GM21381 (cell line): ENCODE measurements at regions not wholly inside any gene's neighbourhood (a gene's known extent, or its start where the extent isn't known, plus 50 kb on each side); places are given as distances from the start of the nearest gene placed in this dataset.

Source experiments
- ATAC-seq: cut with Tn5 transposase; IDR thresholded peaks from one replicate; pipeline ENCODE4 v1.9.1; 2021; ENCODE audit warnings: mild to moderate bottlenecking, moderate library complexity; ENCODE audit not compliant: unreplicated experiment

DNA sequence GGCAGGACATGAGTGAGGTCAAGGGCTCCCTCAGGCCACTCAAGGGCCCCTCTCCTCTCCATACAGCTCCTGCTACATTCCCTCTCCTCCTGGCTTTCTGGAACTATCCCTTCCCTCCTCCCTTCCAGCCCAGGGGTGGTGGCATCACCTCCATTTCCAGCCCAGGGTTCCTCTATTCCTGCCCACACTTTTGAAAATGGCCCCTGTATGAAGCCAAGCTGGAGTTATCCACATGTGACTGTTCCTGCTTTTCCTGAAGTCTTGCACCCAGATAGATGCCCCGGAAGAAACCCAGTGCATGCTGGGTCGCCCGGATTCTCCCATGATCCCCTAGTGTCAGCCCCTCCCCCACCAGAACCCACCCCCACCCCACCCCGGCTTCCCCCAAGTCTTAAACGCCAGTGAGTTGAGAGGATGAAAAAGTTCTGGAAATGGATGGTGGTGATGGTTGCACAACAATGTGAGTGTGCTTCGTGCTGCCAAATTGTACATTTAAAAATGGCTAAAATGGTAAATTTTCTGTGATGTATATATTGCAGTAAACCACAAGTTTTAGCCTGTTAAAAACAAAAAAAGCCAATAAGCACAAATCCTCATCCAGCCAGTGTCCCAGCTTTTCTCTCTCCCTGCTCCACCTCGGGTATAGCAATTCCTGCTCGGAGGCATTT, 136.9 kb downstream of the SCARB1 start:
- no peak for ATAC-seq

DNA sequence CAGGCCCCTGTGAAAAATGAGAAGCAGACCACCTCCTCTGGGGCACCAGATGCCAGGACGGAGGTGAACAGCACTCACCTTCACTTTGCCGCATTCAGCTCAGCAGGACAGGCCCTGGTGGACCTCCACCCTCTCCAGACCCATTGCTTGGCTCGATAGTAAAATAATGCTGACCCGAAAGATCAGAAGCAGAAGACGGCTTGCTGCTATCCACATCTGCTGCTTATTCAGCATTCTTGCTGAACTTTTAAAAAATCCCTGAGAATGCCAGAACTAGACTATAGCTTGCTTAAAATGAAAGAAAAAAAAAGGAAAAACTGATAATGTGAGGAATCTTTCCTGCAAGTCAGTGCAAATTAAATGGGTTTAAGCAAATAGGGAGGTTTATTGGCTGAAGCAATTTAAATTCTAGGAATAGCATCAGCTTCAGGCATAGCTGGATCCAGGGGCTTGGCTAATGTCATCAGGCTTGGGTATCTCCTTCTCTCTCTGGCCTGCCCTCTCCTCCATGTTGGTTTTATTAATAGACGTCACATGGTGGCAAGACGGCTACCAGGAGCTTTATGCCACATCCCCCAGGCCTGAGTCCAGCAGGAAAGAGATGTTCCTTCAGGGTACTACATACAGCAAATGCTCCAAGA, 137.9 kb downstream of the SCARB1 start:
- ATAC-seq, result no peak

DNA sequence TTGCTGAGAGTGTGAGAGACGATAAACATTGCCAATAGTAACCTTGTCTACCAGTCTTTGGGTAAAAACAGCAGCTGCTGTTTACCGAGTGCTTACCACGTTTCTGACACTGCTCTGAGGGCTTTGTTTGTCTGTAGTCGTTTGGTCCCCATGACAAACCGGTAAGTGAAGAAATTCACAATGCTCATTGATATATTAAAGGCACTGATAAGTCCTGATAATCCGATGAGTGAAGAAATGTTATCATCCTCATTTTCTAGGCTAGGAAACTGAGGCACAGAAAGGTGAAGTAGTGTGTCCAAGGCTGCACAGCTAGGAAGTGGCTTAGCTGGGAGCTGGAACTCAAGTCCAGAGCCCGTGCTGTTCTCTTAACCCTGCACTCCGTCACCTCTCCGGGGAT, 138.6 kb downstream of the SCARB1 start:
- no peak for ATAC-seq

DNA sequence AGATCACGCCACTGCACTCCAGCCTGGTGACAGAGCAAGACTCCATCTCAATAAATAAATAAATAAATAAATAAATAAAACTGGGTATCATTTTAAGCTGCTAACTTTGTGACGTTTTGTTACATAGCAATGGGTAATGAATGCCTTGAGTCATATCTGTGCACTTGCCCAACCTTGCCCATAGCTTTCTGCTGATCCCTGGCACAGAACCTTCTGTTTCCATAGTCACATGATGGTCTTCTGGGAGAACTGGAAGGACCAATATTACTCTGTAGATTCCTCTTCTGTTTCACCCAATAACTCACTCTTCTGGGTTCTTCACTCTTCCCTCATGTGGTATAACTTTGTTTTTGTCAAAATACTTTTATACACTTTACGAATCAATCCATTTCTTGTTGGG, 140.8 kb downstream of the SCARB1 start:
- ATAC-seq, result no peak

DNA sequence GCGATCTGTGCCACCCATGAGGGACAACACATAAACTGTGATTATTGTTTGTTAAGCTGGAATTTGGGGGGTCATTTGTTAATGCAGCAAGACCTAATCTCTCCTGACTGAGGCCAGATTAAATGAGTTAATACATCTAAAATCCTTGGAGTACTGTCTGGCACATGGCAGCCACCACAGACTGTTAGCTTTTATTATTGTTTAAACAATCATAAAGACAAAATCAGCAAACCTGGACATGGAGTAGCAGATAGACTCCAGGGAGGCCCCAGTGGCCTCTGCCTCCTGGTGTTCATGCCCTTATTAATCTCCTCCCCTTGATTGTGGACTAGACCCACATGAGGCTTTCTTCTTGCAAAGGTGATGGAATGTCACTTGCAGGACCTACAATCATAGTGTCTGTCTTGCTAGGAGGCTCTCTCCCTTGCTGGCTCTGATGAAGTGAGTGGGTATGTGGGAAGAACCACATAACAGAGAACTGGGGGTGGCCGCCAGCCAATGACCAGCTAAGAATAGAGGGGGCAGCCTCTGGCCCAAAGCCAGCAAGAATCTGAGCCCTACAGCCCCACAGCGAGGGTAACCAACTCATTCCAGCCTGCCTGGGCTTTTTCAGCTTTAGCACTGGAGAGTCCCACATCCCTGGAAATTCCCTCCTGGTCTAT, 142.0 kb downstream of the SCARB1 start:
- ATAC-seq, result no peak

DNA sequence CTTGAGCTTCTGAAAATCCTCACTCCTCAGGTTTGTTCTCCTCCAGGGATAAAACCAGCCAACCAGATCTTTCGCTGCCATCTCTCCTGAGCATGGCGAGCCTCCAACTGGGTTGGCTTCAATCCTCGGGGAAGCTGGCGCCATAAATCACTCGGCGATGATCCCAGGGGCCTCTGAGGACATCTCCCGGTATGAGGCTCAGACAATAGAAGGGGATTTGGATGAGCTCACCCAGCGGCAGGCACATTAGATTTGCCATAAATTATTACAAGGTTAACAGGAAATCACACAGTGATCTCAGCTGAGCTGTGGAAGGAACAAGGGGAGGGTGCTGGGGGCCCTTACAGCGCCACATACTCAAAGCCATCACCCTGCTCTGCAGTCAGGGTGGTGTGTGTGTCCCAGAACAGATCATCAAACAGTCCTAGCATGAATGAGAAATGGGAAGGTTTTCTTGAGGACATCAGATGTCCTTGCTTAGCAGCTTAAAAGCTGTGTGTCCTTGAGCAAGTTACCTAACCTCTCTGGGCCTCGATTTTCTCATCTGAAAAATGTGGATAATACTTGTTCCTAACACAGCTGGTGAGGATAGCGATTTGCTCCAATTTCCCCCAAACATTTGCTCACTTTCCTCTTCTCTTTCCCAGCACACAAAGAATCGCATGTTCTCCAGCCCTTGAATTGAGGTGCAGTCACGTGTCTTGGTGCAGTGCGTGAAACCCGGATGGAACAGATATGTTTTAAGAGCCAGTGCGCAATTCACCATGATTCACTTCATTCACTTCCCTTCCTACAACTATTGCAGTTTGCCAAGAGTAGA, 142.8 kb downstream of the SCARB1 start:
- ATAC-seq, result no peak

DNA sequence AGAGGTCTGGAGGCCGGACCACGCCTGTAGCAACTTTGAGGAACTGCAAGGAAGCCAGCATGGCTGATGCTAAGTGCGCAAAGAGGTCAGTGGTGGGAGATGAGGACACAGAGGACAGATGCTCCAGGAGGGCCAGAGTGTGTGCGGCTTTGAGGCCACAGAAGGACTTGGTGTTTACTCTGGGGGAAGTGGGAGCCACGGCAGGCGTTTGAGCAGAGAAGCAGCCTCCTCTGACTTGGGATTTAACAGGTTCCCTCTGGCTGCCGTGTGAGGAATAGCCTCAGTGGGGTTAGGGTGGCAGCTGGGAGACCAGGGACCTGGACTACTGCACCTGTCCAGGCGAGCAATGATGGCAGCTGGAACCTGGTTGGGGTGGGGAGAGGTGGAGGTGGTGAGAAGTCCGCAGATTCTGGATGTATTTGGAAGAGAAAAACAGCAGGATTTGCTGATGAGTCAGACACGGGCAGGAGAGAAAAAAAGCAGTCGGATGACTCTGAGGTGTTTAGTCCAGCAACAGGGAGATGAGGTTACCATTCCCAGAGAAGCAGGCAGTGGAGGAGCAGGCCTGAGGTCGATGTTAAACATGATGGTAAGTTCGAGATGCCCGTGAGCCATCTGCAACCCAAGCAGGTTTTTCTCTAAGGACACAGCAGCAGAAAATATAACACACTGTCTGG, 143.5 kb downstream of the SCARB1 start:
- no peak for ATAC-seq

DNA sequence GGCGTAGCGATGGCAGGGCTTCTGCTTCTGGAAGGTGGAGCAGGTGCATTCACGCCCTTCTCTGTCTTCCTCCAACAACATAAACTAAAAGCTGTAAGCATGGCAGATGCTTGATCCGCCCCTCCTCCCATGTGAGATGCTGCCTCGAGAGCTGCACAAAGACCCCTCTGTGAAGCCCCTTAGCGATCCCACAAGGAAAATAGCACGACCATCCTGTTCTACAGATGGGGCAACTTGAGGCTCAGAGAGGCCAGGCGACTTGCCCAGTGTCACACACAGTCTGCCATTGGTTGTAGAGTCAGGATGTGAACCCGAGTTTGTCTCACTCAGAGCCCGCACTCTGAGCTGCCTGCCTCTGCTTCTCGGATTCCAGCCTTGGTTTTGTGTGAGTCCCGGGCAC, 144.4 kb downstream of the SCARB1 start:
- no peak for ATAC-seq

DNA sequence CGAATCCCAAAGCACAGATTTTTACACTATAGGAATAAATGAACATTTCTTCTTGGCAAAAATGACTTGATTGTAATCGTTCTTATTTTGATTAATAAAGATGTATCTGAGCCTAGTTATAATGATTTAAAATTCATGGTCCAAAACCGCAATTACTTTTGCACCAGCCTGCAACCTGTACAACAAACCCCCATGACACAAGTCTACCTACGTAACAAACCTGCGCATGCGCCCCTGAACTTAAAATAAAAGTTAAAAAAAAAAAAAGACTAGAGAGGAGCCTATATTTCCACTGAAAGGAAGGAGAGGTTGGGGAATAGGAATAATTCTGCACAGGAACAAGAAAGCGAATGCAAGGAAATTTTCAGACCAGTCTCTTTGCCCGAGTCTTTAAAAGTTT, 145.2 kb downstream of the SCARB1 start:
- ATAC-seq, result no peak

DNA sequence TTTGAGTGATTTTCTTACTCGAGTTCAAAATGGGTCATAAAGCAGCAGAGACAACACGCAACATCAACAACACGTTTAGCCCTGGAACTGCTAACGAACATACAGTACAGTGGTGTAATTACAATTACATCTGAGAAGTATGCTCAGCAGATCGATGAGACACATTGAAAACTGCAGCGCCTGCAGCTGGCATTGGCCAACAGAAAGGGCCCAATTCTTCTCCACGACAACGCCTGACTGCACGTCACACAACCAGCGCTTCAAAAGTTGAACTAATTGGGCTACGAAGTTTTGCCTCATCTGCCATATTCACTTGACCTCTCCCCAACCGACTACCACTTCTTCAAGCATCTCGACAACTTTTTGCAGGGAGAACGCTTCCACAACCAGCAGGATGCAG, 145.6 kb downstream of the SCARB1 start:
- no peak for ATAC-seq

DNA sequence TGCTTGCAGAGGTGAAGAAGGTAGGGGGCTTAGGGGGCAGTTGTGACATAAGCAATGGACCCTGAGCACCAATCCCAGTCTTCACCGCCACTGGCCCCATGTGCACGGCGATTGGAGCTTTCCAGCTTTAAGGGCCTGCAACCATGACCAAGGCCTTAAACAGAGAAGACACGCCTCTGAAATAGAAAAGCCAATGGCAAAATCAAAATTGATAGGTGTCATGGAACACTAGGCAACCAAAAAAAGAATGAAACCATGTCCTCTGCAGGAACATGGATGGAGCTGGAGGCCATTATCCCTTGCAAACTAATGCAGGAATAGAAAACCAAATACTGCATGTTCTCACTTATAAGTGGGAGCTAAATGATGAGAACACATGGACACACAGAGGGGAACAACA, 146.3 kb downstream of the SCARB1 start:
- no peak for ATAC-seq

DNA sequence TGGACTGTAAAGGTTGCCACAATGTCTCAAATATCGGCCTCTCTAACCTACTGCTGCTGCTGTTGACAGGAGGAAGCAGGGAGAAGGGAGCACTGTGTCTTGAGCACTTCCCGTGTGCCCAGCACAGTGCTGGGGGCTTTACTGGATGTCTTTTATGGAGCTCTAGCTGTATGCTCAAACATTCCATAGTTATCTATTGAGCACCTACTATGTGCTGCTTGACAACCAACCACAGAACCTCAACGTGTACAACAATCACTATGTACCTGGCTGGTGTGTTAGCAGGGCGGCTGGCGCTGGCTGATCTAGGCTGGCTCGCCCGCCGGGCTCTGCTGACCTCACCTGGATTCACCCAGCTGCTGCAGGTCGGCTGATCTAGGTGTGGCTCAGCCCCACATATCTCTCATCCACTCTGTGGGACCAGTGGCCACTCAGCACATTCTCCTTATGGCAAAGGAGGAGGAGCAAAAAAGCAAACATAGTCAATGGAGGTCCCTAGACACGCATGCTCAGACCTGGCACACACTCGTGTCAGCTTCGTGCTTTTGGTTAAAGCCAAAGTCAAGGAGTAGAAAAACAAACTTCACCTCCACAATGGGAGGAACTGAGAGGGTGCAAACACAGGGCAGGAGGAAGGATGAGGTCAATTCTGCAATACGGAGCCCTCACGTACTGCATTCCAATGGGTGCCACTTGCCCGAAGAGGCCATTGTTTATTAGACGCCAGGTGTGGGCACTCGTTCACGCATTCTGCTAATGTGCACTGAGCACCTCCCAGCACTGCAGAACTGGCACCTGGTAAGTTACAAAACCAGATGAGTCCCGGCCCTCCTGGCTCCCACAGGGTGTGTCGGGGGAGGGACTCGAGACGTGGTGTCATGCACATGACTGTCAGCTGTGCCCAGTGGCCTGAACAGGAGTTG, 147.2 kb downstream of the SCARB1 start:
- no peak for ATAC-seq

DNA sequence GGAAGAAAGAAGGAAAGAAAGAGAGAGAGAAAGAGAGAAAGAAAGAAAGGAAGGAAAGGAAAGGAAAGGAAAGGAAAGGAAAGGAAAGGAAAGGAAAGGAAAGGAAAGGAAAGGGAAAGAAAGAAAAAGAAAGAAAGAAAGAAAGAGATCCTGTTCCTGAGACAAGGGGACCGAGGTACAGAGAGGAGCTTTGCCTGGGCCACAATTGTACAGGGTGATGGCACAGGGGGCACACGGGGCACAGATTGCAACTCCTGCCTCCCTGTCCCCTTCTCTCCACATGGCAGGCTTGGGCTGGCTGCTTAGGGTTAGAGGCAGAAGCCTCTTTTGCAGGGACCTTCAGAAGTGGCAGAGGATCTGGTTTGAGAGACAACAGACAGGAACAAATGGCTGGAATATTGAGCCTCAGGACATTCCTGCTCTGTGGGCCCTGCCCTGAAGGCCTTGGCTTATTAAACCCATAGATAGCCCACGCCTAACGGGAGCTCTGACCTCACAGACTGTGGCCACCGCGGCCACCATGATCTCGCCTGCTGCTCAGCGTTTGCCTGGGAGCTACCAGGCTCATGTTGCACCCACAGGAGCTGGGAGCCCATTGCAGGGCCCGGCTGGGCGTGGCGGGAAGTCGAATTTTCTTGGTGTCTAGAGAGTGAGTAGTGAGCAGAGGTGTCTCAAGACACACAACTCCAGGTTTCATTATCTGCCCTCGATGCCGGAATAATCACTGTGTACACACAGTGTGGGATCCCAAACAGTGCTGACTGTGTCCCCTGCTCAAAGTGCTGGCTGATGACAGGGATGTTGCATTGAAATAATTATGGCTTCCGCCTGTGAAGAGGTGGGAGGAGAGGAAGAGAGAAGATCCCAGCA, 147.9 kb upstream of the NCOR2 start:
- no peak for ATAC-seq

DNA sequence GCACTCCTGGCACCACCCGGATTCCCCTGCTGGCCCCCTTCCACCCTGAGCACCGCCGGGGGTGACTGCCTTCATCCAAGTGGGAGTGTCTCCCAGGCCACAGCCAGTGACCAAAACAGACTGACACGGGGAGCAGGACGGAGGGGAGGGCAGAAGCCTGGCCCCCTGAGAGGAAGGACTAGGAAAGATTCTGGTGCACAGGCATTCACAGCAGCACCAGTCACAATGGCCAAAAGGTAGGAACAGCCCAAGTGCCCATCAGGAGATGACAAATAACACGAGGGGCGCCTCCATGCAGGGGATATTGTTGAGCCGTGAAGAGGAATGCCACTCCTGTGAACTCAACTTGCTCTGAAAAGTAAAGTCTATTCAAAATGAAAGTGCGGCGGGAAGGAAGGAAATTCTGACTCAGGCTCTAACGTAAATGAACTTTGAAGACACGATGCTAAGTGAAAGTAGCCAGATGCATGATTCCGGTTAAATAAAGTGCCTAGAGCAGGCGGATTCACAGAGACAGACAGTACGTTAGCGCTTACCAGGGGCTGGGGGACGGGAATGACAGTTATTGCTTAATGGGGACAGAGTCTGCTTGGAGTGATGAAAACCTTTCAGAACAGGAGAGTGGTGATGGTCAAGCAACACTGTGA, 146.1 kb upstream of the NCOR2 start:
- peak; percentile 61 for ATAC-seq

DNA sequence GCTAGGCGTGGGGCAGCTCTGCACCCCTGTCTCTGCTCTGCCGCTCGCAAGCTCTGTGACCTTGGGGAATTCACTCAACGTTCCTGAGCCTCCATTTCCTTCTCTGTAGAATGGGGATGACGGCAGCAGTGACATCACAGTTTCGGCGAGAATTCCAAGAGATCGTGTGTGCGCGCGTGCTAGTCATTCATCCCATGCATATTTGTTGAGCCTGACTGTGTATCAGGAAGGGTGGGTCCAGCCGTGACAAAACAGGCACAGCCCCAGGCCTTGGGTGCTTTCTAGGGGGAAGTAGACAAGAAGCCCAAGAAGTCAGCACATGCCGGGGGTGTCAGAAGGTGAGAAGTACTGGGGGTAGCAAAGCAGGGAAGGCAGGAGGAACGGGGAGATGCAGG, 145.6 kb upstream of the NCOR2 start:
- peak; percentile 29 for ATAC-seq

DNA sequence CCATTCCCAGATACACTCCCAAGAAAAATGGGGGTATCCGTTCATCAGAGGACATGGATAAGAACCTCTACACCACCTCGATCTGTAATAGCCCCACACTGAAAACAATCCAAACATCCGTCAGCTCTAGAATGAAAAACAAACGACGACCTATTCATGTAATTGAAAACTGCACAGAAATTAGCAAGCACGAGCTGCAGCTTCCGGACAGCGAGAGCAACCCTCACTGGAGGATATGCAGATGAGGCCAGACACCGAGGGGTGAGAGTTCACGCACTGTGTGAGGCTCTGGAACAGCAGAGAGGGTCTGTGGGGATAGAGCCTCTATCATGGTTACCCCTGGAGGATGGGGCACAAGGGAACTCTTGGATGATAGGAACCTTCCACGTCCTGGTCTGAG, 143.9 kb upstream of the NCOR2 start:
- ATAC-seq, result no peak

DNA sequence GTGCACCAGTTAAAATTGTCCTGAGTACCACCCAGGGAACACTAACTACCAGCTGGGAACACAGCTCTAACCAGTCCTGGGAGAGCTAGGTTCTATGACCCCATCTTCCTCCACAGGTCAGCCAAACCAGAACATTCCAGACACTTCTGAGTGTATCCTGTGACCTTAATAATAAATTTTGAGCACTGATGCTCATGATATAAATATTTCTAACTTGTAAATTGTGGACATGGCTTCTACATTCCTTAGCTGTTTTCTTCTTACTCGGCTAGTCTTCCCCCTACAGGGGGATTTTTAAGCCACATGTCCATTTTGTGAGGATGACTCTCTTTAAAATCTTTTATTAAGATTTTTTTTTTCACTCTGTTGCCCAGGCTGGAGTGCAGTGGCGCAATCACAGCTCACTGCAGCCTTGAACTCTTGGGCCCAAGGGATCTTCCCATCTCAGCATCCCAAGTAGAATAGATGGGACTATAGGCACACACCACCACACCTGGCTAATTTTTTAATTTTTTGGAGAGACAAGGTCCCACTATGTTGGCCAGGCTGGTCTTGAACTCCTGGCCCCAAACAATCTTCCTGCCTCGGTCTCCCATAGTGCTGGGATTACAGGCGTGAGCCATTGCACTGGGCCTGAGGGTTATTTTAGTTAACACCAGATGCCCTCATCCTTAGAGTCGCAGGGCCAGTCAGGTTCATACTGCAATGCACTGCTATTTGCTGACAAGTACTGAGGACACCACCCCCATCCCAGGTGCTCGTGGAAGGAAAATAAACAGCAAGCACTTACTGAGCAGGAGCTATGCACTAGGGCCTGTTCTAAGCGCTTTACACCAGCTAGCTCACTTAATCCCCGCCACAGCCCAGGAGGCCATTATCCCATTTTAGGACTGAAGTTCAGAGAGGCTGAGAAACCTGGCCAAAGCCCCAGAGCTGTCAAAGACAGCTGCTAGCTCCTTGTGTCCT, 142.6 kb upstream of the NCOR2 start:
- no peak for ATAC-seq
